HG02938 (cell line): ENCODE measurements at regions not wholly inside any gene's neighbourhood (a gene's known extent, or its start where the extent isn't known, plus 50 kb on each side); places are given as distances from the start of the nearest gene placed in this dataset.
"Not testable (repeated sequence)": the region's sequence is repeated elsewhere in the genome, so short reads cannot be mapped to it uniquely, and the experiment has no call there.

Source experiments
- ATAC-seq: cut with Tn5 transposase; IDR thresholded peaks from one replicate; pipeline ENCODE4 v1.9.1; 2021; ENCODE audit warnings: mild to moderate bottlenecking, moderate library complexity; ENCODE audit not compliant: unreplicated experiment

- ATAC-seq: not testable (repeated sequence)
These were observed 121.3 kb upstream of the NIPA1 start for GRCh38 chr15:22665059-22665702.

GRCh38 chr15:22665711-22666110 is 120.7 kb upstream of the NIPA1 start:
- ATAC-seq: not testable (repeated sequence)

GRCh38 chr15:22684786-22685185 is 101.7 kb upstream of the NIPA1 start:
- not testable (repeated sequence) for ATAC-seq

- ATAC-seq: not testable (repeated sequence)
These were observed 86.6 kb upstream of the NIPA1 start for GRCh38 chr15:22699881-22700280.

- not testable (repeated sequence) for ATAC-seq
These were observed 75.6 kb upstream of the NIPA1 start for GRCh38 chr15:22710831-22711341.

GRCh38 chr15:22713933-22714332 is 72.5 kb upstream of the NIPA1 start:
- not testable (repeated sequence) for ATAC-seq

- ATAC-seq: not testable (repeated sequence)
These were observed 71.9 kb upstream of the NIPA1 start for GRCh38 chr15:22714358-22715132.

- not testable (repeated sequence) for ATAC-seq
These were observed 71.2 kb upstream of the NIPA1 start for GRCh38 chr15:22715133-22715845.

GRCh38 chr15:22719980-22720379 is 66.5 kb upstream of the NIPA1 start:
- ATAC-seq: not testable (repeated sequence)

- not testable (repeated sequence) for ATAC-seq
These were observed 60.3 kb upstream of the NIPA1 start for GRCh38 chr15:22726104-22726503.

GRCh38 chr15:22735067-22735466 is 51.4 kb upstream of the NIPA1 start:
- ATAC-seq: not testable (repeated sequence)

GRCh38 chr15:22735781-22736180 is 50.7 kb upstream of the NIPA1 start:
- no peak for ATAC-seq

GRCh38 chr15:22736200-22736599 is 50.2 kb upstream of the NIPA1 start:
- ATAC-seq: not testable (repeated sequence)
